ENCODE measurements at regions not wholly inside any gene's neighbourhood (a gene's known extent, or its start where the extent isn't known, plus 50 kb on each side); places are given as distances from the start of the nearest gene placed in this dataset.

GRCh38 chr5:124050120-124050770 lies 538.3 kb downstream of the CSNK1G3 start:
- H3K27me3 Mint-ChIP-seq (ENCODE audit: low read depth) = no peaks in the 10 kb centered on the region
- WGBS (ENCODE audit: extremely low coverage, insufficient read length, low lambda C conversion rate) = no CpG with 5 or more reads among the region's 3 CpGs
- no peak overlapping the region for H3K4ac ChIP-seq (ENCODE audit: low read depth, low read length)
- H3K79me2 ChIP-seq (ENCODE audit: insufficient read depth, low read length) = no peaks in the 10 kb centered on the region
- no peaks in the 10 kb centered on the region for H4K20me1 ChIP-seq (ENCODE audit: control insufficient read depth, insufficient read depth, insufficient read length)
- no peak overlapping the region for H3K27ac ChIP-seq (ENCODE audit: insufficient read length, low read depth, low read length)
- H2AFZ ChIP-seq (ENCODE audit: low read length) = no peak overlapping the region
- no peaks in the 10 kb centered on the region for H3K9me3 ChIP-seq (ENCODE audit: control insufficient read depth, low read depth, low read length)
- TF ChIP-seq, protein P1, sequence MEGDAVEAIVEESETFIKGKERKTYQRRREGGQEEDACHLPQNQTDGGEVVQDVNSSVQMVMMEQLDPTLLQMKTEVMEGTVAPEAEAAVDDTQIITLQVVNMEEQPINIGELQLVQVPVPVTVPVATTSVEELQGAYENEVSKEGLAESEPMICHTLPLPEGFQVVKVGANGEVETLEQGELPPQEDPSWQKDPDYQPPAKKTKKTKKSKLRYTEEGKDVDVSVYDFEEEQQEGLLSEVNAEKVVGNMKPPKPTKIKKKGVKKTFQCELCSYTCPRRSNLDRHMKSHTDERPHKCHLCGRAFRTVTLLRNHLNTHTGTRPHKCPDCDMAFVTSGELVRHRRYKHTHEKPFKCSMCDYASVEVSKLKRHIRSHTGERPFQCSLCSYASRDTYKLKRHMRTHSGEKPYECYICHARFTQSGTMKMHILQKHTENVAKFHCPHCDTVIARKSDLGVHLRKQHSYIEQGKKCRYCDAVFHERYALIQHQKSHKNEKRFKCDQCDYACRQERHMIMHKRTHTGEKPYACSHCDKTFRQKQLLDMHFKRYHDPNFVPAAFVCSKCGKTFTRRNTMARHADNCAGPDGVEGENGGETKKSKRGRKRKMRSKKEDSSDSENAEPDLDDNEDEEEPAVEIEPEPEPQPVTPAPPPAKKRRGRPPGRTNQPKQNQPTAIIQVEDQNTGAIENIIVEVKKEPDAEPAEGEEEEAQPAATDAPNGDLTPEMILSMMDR (conservative IDR thresholded peaks at IDR 0.05) = no peak
- no peaks in the 10 kb centered on the region for H3K79me1 ChIP-seq (ENCODE audit: insufficient read depth, low read depth, low read length, poor library complexity, severe bottlenecking)
- H3K9ac ChIP-seq (ENCODE audit: extremely low read depth, insufficient read length, low read length) = no peak overlapping the region
- H2BK120ac ChIP-seq (ENCODE audit: low read depth, low read length, poor library complexity, severe bottlenecking) = no peak overlapping the region
- no peak overlapping the region for H4K8ac ChIP-seq (replicated peaks; ENCODE audit: insufficient read length, low read depth, low read length)
- no peak for DNase-seq
- H3K56ac ChIP-seq (ENCODE audit: insufficient read length, low read depth, low read length) = no peak overlapping the region
- no peak overlapping the region for H2BK12ac ChIP-seq (ENCODE audit: insufficient read length, low read depth, low read length)
- no peaks in the 10 kb centered on the region for H3K23me2 ChIP-seq (ENCODE audit: insufficient read length, low read depth, low read length, poor library complexity, severe bottlenecking)
- no peak overlapping the region for H2BK20ac ChIP-seq (ENCODE audit: low read depth, low read length, poor library complexity, severe bottlenecking)
- H2BK15ac ChIP-seq (ENCODE audit: low read depth, low read length) = no peak overlapping the region
- H2BK5ac ChIP-seq (ENCODE audit: insufficient read length, low read length) = no peak overlapping the region
- no peak overlapping the region for H3T11ph ChIP-seq (ENCODE audit: low read length)
- H3K4me1 Mint-ChIP-seq = peaks cover 3 to 9% of the 10 kb centered on the region in 2 experiments; a peak in 3 of 4 replicates
- peaks cover 0 to 1% (median 0%) of the 10 kb centered on the region in 3 experiments; a peak in 1 of 7 replicates for H3K36me3 Mint-ChIP-seq (ENCODE audit: insufficient read depth in 1 of 3, low read depth in 3 of 3)
- H3K27ac Mint-ChIP-seq = no peak overlapping the region
- no peak overlapping the region for H3K18ac ChIP-seq (ENCODE audit: insufficient read length, low read depth, low read length)
- no peaks in the 10 kb centered on the region for H3K27me3 ChIP-seq (ENCODE audit: insufficient read depth, low read length)
- H3K4me2 ChIP-seq (ENCODE audit: insufficient read depth, insufficient read length, low read length) = no peak overlapping the region
- no peak overlapping the region for H2AK5ac ChIP-seq (ENCODE audit: insufficient read length, low read length)
- H3K4me3 Mint-ChIP-seq = no peak overlapping the region
- no peak overlapping the region for H4K5ac ChIP-seq (ENCODE audit: insufficient read length, low read depth, low read length)
- no peak overlapping the region for H3K14ac ChIP-seq (ENCODE audit: insufficient read depth, low read length)
- no peak overlapping the region for H4K91ac ChIP-seq (ENCODE audit: insufficient read length, low read depth, low read length)
- no peaks in the 10 kb centered on the region; the same call in 1 of the 2 replicates for H3K4me1 ChIP-seq (ENCODE audit: insufficient read depth, low read length)
- H3K23ac ChIP-seq (ENCODE audit: insufficient read length, low read depth, low read length) = no peak overlapping the region
- H3K9me3 Mint-ChIP-seq = no peaks in the 10 kb centered on the region
